ENCODE measurements at regions not wholly inside any gene's neighbourhood (a gene's known extent, or its start where the extent isn't known, plus 50 kb on each side); places are given as distances from the start of the nearest gene placed in this dataset.

GRCh38 chr18:78363556-78364387 lies 615.8 kb upstream of the SALL3 start:
- no peak for DNase-seq (ENCODE audit: low read depth)

GRCh38 chr18:78364388-78364960 lies 615.1 kb upstream of the SALL3 start:
- DNase-seq (ENCODE audit: low read depth), result no peak

GRCh38 chr18:78367996-78368395 lies 611.6 kb upstream of the SALL3 start:
- DNase-seq (ENCODE audit: low read depth), result no peak

- no peak for DNase-seq (ENCODE audit: low read depth)
Observed at GRCh38 chr18:78368726-78369125, 610.9 kb upstream of the SALL3 start.

- no peak for DNase-seq (ENCODE audit: low read depth)
Observed at GRCh38 chr18:78376046-78376445, 603.6 kb upstream of the SALL3 start.

- DNase-seq (ENCODE audit: low read depth), result no peak
Observed at GRCh38 chr18:78378403-78378802, 601.2 kb upstream of the SALL3 start.

GRCh38 chr18:78378983-78379382 lies 600.6 kb upstream of the SALL3 start:
- DNase-seq (ENCODE audit: low read depth), result no peak

- DNase-seq (ENCODE audit: low read depth), result no peak
Observed at GRCh38 chr18:78390348-78390951, 589.2 kb upstream of the SALL3 start.

- DNase-seq (ENCODE audit: low read depth), result no peak
Observed at GRCh38 chr18:78390952-78391348, 588.7 kb upstream of the SALL3 start.

- DNase-seq (ENCODE audit: low read depth), result no peak
Observed at GRCh38 chr18:78393086-78393862, 586.3 kb upstream of the SALL3 start.

GRCh38 chr18:78396077-78396476 lies 583.5 kb upstream of the SALL3 start:
- DNase-seq (ENCODE audit: low read depth), result no peak

GRCh38 chr18:78396756-78397155 lies 582.9 kb upstream of the SALL3 start:
- DNase-seq (ENCODE audit: low read depth), result no peak

- DNase-seq (ENCODE audit: low read depth), result no peak
Observed at GRCh38 chr18:78399992-78400503, 579.6 kb upstream of the SALL3 start.

GRCh38 chr18:78402440-78402839 lies 577.2 kb upstream of the SALL3 start:
- no peak for DNase-seq (ENCODE audit: low read depth)

GRCh38 chr18:78402966-78403365 lies 576.7 kb upstream of the SALL3 start:
- no peak for DNase-seq (ENCODE audit: low read depth)

- DNase-seq (ENCODE audit: low read depth), result no peak
Observed at GRCh38 chr18:78403371-78403770, 576.2 kb upstream of the SALL3 start.

GRCh38 chr18:78405763-78406162 lies 573.9 kb upstream of the SALL3 start:
- no peak for DNase-seq (ENCODE audit: low read depth)

GRCh38 chr18:78406743-78407465 lies 572.7 kb upstream of the SALL3 start:
- DNase-seq (ENCODE audit: low read depth), result no peak

- no peak for DNase-seq (ENCODE audit: low read depth)
Observed at GRCh38 chr18:78407466-78407844, 572.2 kb upstream of the SALL3 start.

GRCh38 chr18:78408623-78409022 lies 571.0 kb upstream of the SALL3 start:
- DNase-seq (ENCODE audit: low read depth), result no peak

- no peak for DNase-seq (ENCODE audit: low read depth)
Observed at GRCh38 chr18:78410094-78410786, 569.4 kb upstream of the SALL3 start.
